ENCODE measurements at regions not wholly inside any gene's neighbourhood (a gene's known extent, or its start where the extent isn't known, plus 50 kb on each side); places are given as distances from the start of the nearest gene placed in this dataset.

- H3K27me3 ChIP-seq (ENCODE audit: insufficient read depth, low read length), result no peaks in the 10 kb centered on the region
- no peak overlapping the region for H3K4me3 ChIP-seq (ENCODE audit: low read depth, low read length)
- H2AFZ ChIP-seq (ENCODE audit: low read length, unreplicated experiment), result peak overlapping the region; percentile 56
- H3K27ac ChIP-seq (ENCODE audit: low read depth, low read length), result peak overlapping the region; percentile 54
- H3K4me1 ChIP-seq (ENCODE audit: control insufficient read depth, insufficient read depth, low read length, unreplicated experiment), result peaks cover 30% of the 10 kb centered on the region
- H3K79me2 ChIP-seq (ENCODE audit: control insufficient read depth, insufficient read depth, low read length, unreplicated experiment), result no peaks in the 10 kb centered on the region
- H3K36me3 ChIP-seq (ENCODE audit: insufficient read depth, low read length), result no peaks in the 10 kb centered on the region
These were observed 121.5 kb downstream of the CEBPB start for GRCh38 chr20:50312002-50312681.

- H3K4me3 ChIP-seq (ENCODE audit: low read depth, low read length), result no peak overlapping the region
- H3K4me1 ChIP-seq (ENCODE audit: control insufficient read depth, insufficient read depth, low read length, unreplicated experiment), result peaks cover 30% of the 10 kb centered on the region
- H3K27ac ChIP-seq (ENCODE audit: low read depth, low read length), result peak overlapping the region; percentile 54
- H2AFZ ChIP-seq (ENCODE audit: low read length, unreplicated experiment), result peak overlapping the region; percentile 56
- no peaks in the 10 kb centered on the region for H3K27me3 ChIP-seq (ENCODE audit: insufficient read depth, low read length)
- no peaks in the 10 kb centered on the region for H3K79me2 ChIP-seq (ENCODE audit: control insufficient read depth, insufficient read depth, low read length, unreplicated experiment)
- no peaks in the 10 kb centered on the region for H3K36me3 ChIP-seq (ENCODE audit: insufficient read depth, low read length)
These were observed 122.3 kb downstream of the CEBPB start for GRCh38 chr20:50312682-50313521.

- Histone ChIP-seq H3K4me3 (ENCODE audit: low read depth, low read length) (no peak overlapping the region), H3K36me3 (ENCODE audit: insufficient read depth, low read length) (no peaks in the 10 kb centered on the region), H3K4me1 (ENCODE audit: control insufficient read depth, insufficient read depth, low read length, unreplicated experiment) (peaks cover 24% of the 10 kb centered on the region), H3K27ac (ENCODE audit: low read depth, low read length) (peak overlapping the region; percentile 54), H3K79me2 (ENCODE audit: control insufficient read depth, insufficient read depth, low read length, unreplicated experiment) (no peaks in the 10 kb centered on the region), H2AFZ (ENCODE audit: low read length, unreplicated experiment) (no peak overlapping the region), H3K27me3 (ENCODE audit: insufficient read depth, low read length) (no peaks in the 10 kb centered on the region)
These were observed 122.8 kb downstream of the CEBPB start for GRCh38 chr20:50313522-50313820.

- H3K27me3 ChIP-seq (ENCODE audit: insufficient read depth, low read length), result no peaks in the 10 kb centered on the region
- H2AFZ ChIP-seq (ENCODE audit: low read length, unreplicated experiment), result no peak overlapping the region
- H3K79me2 ChIP-seq (ENCODE audit: control insufficient read depth, insufficient read depth, low read length, unreplicated experiment), result no peaks in the 10 kb centered on the region
- H3K4me3 ChIP-seq (ENCODE audit: low read depth, low read length), result no peak overlapping the region
- peaks cover 21% of the 10 kb centered on the region for H3K4me1 ChIP-seq (ENCODE audit: control insufficient read depth, insufficient read depth, low read length, unreplicated experiment)
- H3K36me3 ChIP-seq (ENCODE audit: insufficient read depth, low read length), result no peaks in the 10 kb centered on the region
- no peak overlapping the region for H3K27ac ChIP-seq (ENCODE audit: low read depth, low read length)
These were observed 123.4 kb downstream of the CEBPB start for GRCh38 chr20:50313827-50314677.

- no peak overlapping the region for H3K27ac ChIP-seq (ENCODE audit: low read depth, low read length)
- H2AFZ ChIP-seq (ENCODE audit: low read length, unreplicated experiment), result no peak overlapping the region
- H3K4me3 ChIP-seq (ENCODE audit: low read depth, low read length), result no peak overlapping the region
- H3K36me3 ChIP-seq (ENCODE audit: insufficient read depth, low read length), result no peaks in the 10 kb centered on the region
- H3K4me1 ChIP-seq (ENCODE audit: control insufficient read depth, insufficient read depth, low read length, unreplicated experiment), result peaks cover 14% of the 10 kb centered on the region
- H3K27me3 ChIP-seq (ENCODE audit: insufficient read depth, low read length), result no peaks in the 10 kb centered on the region
- H3K79me2 ChIP-seq (ENCODE audit: control insufficient read depth, insufficient read depth, low read length, unreplicated experiment), result no peaks in the 10 kb centered on the region
These were observed 124.2 kb downstream of the CEBPB start for GRCh38 chr20:50314678-50315335.

- Histone ChIP-seq H3K79me2 (ENCODE audit: control insufficient read depth, insufficient read depth, low read length, unreplicated experiment) (no peaks in the 10 kb centered on the region), H2AFZ (ENCODE audit: low read length, unreplicated experiment) (no peak overlapping the region), H3K27me3 (ENCODE audit: insufficient read depth, low read length) (no peaks in the 10 kb centered on the region), H3K27ac (ENCODE audit: low read depth, low read length) (no peak overlapping the region), H3K4me3 (ENCODE audit: low read depth, low read length) (no peak overlapping the region), H3K4me1 (ENCODE audit: control insufficient read depth, insufficient read depth, low read length, unreplicated experiment) (peaks cover 23% of the 10 kb centered on the region), H3K36me3 (ENCODE audit: insufficient read depth, low read length) (no peaks in the 10 kb centered on the region)
These were observed 125.2 kb downstream of the CEBPB start for GRCh38 chr20:50315586-50316551.

GRCh38 chr20:50317116-50317515 lies 126.5 kb downstream of the CEBPB start:
- Histone ChIP-seq H2AFZ (ENCODE audit: low read length, unreplicated experiment) (no peak overlapping the region), H3K36me3 (ENCODE audit: insufficient read depth, low read length) (no peaks in the 10 kb centered on the region), H3K4me3 (ENCODE audit: low read depth, low read length) (no peak overlapping the region), H3K79me2 (ENCODE audit: control insufficient read depth, insufficient read depth, low read length, unreplicated experiment) (no peaks in the 10 kb centered on the region), H3K27me3 (ENCODE audit: insufficient read depth, low read length) (no peaks in the 10 kb centered on the region), H3K27ac (ENCODE audit: low read depth, low read length) (no peak overlapping the region), H3K4me1 (ENCODE audit: control insufficient read depth, insufficient read depth, low read length, unreplicated experiment) (peaks cover 33% of the 10 kb centered on the region)

- H3K27ac ChIP-seq (ENCODE audit: low read depth, low read length), result no peak overlapping the region
These were observed 127.0 kb downstream of the CEBPB start for GRCh38 chr20:50317609-50318008.

GRCh38 chr20:50318710-50319109 lies 128.1 kb downstream of the CEBPB start:
- Histone ChIP-seq H3K27me3 (ENCODE audit: insufficient read depth, low read length) (no peaks in the 10 kb centered on the region), H3K27ac (ENCODE audit: low read depth, low read length) (no peak overlapping the region), H3K36me3 (ENCODE audit: insufficient read depth, low read length) (no peaks in the 10 kb centered on the region), H3K79me2 (ENCODE audit: control insufficient read depth, insufficient read depth, low read length, unreplicated experiment) (no peaks in the 10 kb centered on the region), H2AFZ (ENCODE audit: low read length, unreplicated experiment) (no peak overlapping the region), H3K4me3 (ENCODE audit: low read depth, low read length) (no peak overlapping the region), H3K4me1 (ENCODE audit: control insufficient read depth, insufficient read depth, low read length, unreplicated experiment) (peaks cover 30% of the 10 kb centered on the region)

More at GRCh38 chr20:50317609-50318008, 127.0 kb downstream of the CEBPB start:
- no peaks in the 10 kb centered on the region for H3K36me3 ChIP-seq (ENCODE audit: insufficient read depth, low read length)
- H3K27me3 ChIP-seq (ENCODE audit: insufficient read depth, low read length), result no peaks in the 10 kb centered on the region
- H3K79me2 ChIP-seq (ENCODE audit: control insufficient read depth, insufficient read depth, low read length, unreplicated experiment), result no peaks in the 10 kb centered on the region
- H2AFZ ChIP-seq (ENCODE audit: low read length, unreplicated experiment), result no peak overlapping the region
- no peak overlapping the region for H3K4me3 ChIP-seq (ENCODE audit: low read depth, low read length)
- H3K4me1 ChIP-seq (ENCODE audit: control insufficient read depth, insufficient read depth, low read length, unreplicated experiment), result peaks cover 32% of the 10 kb centered on the region

Data from ACC112 (cell line).